ENCODE measurements at regions not wholly inside any gene's neighbourhood (a gene's known extent, or its start where the extent isn't known, plus 50 kb on each side); places are given as distances from the start of the nearest gene placed in this dataset.

- ATAC-seq (ENCODE audit: insufficient read depth, low FRiP score) (no peak), DNase-seq (no peak)
- Histone ChIP-seq H3K27ac (ENCODE audit: low read depth in 1 of 2, low read length in 1 of 2) (no peak overlapping the region), H3K27me3 (ENCODE audit: control insufficient read depth in 3 of 3, insufficient read depth in 3 of 3, low read length in 2 of 3) (no peaks in the 10 kb centered on the region), H3K9me3 (ENCODE audit: control insufficient read depth in 4 of 4, insufficient read depth in 3 of 4, low read length in 3 of 4) (peaks cover 0 to 6% (median 5%) of the 10 kb centered on the region in 4 donors), H3K4me1 (ENCODE audit: control insufficient read depth in 5 of 5, insufficient read depth in 5 of 5, low read length in 5 of 5) (no peaks in the 10 kb centered on the region), H3K4me3 (no peak overlapping the region), H3K36me3 (ENCODE audit: control insufficient read depth in 4 of 4, insufficient read depth in 4 of 4, low read length in 4 of 4) (no peaks in the 10 kb centered on the region), H3K9ac (ENCODE audit: insufficient read depth in 1 of 2, low read length in 2 of 2) (no peak overlapping the region)
- TF ChIP-seq, protein P1, sequence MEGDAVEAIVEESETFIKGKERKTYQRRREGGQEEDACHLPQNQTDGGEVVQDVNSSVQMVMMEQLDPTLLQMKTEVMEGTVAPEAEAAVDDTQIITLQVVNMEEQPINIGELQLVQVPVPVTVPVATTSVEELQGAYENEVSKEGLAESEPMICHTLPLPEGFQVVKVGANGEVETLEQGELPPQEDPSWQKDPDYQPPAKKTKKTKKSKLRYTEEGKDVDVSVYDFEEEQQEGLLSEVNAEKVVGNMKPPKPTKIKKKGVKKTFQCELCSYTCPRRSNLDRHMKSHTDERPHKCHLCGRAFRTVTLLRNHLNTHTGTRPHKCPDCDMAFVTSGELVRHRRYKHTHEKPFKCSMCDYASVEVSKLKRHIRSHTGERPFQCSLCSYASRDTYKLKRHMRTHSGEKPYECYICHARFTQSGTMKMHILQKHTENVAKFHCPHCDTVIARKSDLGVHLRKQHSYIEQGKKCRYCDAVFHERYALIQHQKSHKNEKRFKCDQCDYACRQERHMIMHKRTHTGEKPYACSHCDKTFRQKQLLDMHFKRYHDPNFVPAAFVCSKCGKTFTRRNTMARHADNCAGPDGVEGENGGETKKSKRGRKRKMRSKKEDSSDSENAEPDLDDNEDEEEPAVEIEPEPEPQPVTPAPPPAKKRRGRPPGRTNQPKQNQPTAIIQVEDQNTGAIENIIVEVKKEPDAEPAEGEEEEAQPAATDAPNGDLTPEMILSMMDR (IDR thresholded peaks at IDR 0.05; ENCODE audit: control extremely low read depth, extremely low read depth): no peak
- WGBS, 2 donors: 88 to 92% methylated on average over 2 of the region's 2 CpGs
Measured at GRCh38 chr4:124964251-124964650, 251.7 kb upstream of the ANKRD50 start.

- 86 to 87% methylated on average over 4 of the region's 4 CpGs for WGBS, 2 donors
Measured at GRCh38 chr4:124961138-124961750, 248.7 kb upstream of the ANKRD50 start.

GRCh38 chr4:124958847-124959246 lies 246.3 kb upstream of the ANKRD50 start:
- no peak overlapping the region for H3K9ac ChIP-seq (ENCODE audit: insufficient read depth in 1 of 2, low read length in 2 of 2)
- DNase-seq (no peak), ATAC-seq (ENCODE audit: insufficient read depth, low FRiP score) (no peak)
- TF ChIP-seq, protein P1 (IDR thresholded peaks at IDR 0.05; ENCODE audit: control extremely low read depth, extremely low read depth): no peak
- H3K9me3 ChIP-seq (ENCODE audit: control insufficient read depth in 4 of 4, insufficient read depth in 3 of 4, low read length in 3 of 4): peaks cover 0 to 6% (median 5%) of the 10 kb centered on the region in 4 donors
- WGBS, 2 donors: 84 to 85% methylated on average over 1 of the region's 1 CpG
- no peak overlapping the region for H3K27ac ChIP-seq (ENCODE audit: low read depth in 1 of 2, low read length in 1 of 2)
- H3K4me3 ChIP-seq: no peak overlapping the region
- no peaks in the 10 kb centered on the region for H3K27me3 ChIP-seq (ENCODE audit: control insufficient read depth in 3 of 3, insufficient read depth in 3 of 3, low read length in 2 of 3)
- peaks cover 0 to 6% (median 0%) of the 10 kb centered on the region in 5 donors for H3K4me1 ChIP-seq (ENCODE audit: control insufficient read depth in 5 of 5, insufficient read depth in 5 of 5, low read length in 5 of 5)
- no peaks in the 10 kb centered on the region for H3K36me3 ChIP-seq (ENCODE audit: control insufficient read depth in 4 of 4, insufficient read depth in 4 of 4, low read length in 4 of 4)

More at GRCh38 chr4:124961138-124961750, 248.7 kb upstream of the ANKRD50 start:
- H3K9me3 ChIP-seq (ENCODE audit: control insufficient read depth in 4 of 4, insufficient read depth in 3 of 4, low read length in 3 of 4): peaks cover 0 to 6% (median 5%) of the 10 kb centered on the region in 4 donors
- no peak for DNase-seq
- no peaks in the 10 kb centered on the region for H3K27me3 ChIP-seq (ENCODE audit: control insufficient read depth in 3 of 3, insufficient read depth in 3 of 3, low read length in 2 of 3)
- no peak for ATAC-seq (ENCODE audit: insufficient read depth, low FRiP score)
- H3K9ac ChIP-seq (ENCODE audit: insufficient read depth in 1 of 2, low read length in 2 of 2): no peak overlapping the region
- H3K4me1 ChIP-seq (ENCODE audit: control insufficient read depth in 5 of 5, insufficient read depth in 5 of 5, low read length in 5 of 5): no peaks in the 10 kb centered on the region
- TF ChIP-seq, protein P1 (IDR thresholded peaks at IDR 0.05; ENCODE audit: control extremely low read depth, extremely low read depth): no peak
- H3K4me3 ChIP-seq: no peak overlapping the region
- no peak overlapping the region for H3K27ac ChIP-seq (ENCODE audit: low read depth in 1 of 2, low read length in 1 of 2)
- no peaks in the 10 kb centered on the region for H3K36me3 ChIP-seq (ENCODE audit: control insufficient read depth in 4 of 4, insufficient read depth in 4 of 4, low read length in 4 of 4)

- no peak overlapping the region for H3K9ac ChIP-seq (ENCODE audit: insufficient read depth in 1 of 2, low read length in 2 of 2)
- no peak overlapping the region for H3K4me3 ChIP-seq
- no peaks in the 10 kb centered on the region for H3K36me3 ChIP-seq (ENCODE audit: control insufficient read depth in 4 of 4, insufficient read depth in 4 of 4, low read length in 4 of 4)
- ATAC-seq (ENCODE audit: insufficient read depth, low FRiP score): no peak
- TF ChIP-seq, protein P1 (IDR thresholded peaks at IDR 0.05; ENCODE audit: control extremely low read depth, extremely low read depth): no peak
- no peaks in the 10 kb centered on the region for H3K27me3 ChIP-seq (ENCODE audit: control insufficient read depth in 3 of 3, insufficient read depth in 3 of 3, low read length in 2 of 3)
- no peak overlapping the region for H3K27ac ChIP-seq (ENCODE audit: low read depth in 1 of 2, low read length in 1 of 2)
- DNase-seq: no peak
- no peaks in the 10 kb centered on the region for H3K9me3 ChIP-seq (ENCODE audit: control insufficient read depth in 4 of 4, insufficient read depth in 3 of 4, low read length in 3 of 4)
- H3K4me1 ChIP-seq (ENCODE audit: control insufficient read depth in 5 of 5, insufficient read depth in 5 of 5, low read length in 5 of 5): peaks cover 0 to 7% (median 0%) of the 10 kb centered on the region in 5 donors
- 50 to 65% methylated on average over 2 of the region's 2 CpGs for WGBS, 2 donors
Measured at GRCh38 chr4:124955476-124955875, 242.9 kb upstream of the ANKRD50 start.

All from lung (tissue), 11 donors.